Heart left ventricle (tissue), 13 donors: ENCODE measurements at regions not wholly inside any gene's neighbourhood (a gene's known extent, or its start where the extent isn't known, plus 50 kb on each side); places are given as distances from the start of the nearest gene placed in this dataset.

ENCODE experiments used
- POLR2A ChIP-seq, 2 donors: fragments of 450-650 bp; IDR thresholded peaks; one replicate each; pipeline ENCODE4 v1.6.1; 2017; ENCODE audit warnings: antibody characterized with exemption in 2 of 2, mild to moderate bottlenecking in 2 of 2, moderate library complexity in 2 of 2
- TF ChIP-seq, protein P1 (sequence below), 12 donors: fragments of 200-600 bp; sonication (generic) in 4 of 12; IDR thresholded peaks; one replicate each; pipeline versions ENCODE4 v1.5.0 to v1.8.0; 2018 to 2022; ENCODE audit warnings: antibody characterized with exemption in 12 of 12, mild to moderate bottlenecking in 5 of 12
- donor health status: ischemic (EF 13 %, LVEDD 7.1; RV severe dilation, severe dysfunction).
- donor health status: DM: no; HTN: yes; CAD: no.
- donor health status: DM: no; HTN: no; CAD: no.
- donor health status: ischemic (EF 25% LVEDD 6.9; RV normal size, moderate dysfunction).
- donor health status: ischemic (EF 25% LVEDD 5.7; RV mildly dilated, moderate dysfunction).
- donor health status: ischemic (EF 35%, LVEDD 5.7; RV mildly dilated, moderate dysfunction).
- donor health status: nonischemic (EF 11% LVEDD 7.7; RV severe dilation, severe dysfunction).
- donor health status: DM: yes; HTN: yes; CAD: no.
- donor health status: PGD.
- donor health status: ischemic (EF 29% LVEDD 5.4; RV normal size, mild dysfunction).
- donor health status: nonischemic (EF 23%, LVEDD 6.1; RV moderate dilation, normal function).

- TF ChIP-seq, protein P1, sequence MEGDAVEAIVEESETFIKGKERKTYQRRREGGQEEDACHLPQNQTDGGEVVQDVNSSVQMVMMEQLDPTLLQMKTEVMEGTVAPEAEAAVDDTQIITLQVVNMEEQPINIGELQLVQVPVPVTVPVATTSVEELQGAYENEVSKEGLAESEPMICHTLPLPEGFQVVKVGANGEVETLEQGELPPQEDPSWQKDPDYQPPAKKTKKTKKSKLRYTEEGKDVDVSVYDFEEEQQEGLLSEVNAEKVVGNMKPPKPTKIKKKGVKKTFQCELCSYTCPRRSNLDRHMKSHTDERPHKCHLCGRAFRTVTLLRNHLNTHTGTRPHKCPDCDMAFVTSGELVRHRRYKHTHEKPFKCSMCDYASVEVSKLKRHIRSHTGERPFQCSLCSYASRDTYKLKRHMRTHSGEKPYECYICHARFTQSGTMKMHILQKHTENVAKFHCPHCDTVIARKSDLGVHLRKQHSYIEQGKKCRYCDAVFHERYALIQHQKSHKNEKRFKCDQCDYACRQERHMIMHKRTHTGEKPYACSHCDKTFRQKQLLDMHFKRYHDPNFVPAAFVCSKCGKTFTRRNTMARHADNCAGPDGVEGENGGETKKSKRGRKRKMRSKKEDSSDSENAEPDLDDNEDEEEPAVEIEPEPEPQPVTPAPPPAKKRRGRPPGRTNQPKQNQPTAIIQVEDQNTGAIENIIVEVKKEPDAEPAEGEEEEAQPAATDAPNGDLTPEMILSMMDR (IDR thresholded peaks at IDR 0.05) = no peak
- no peak for TF ChIP-seq POLR2A (IDR thresholded peaks at IDR 0.05)
These were observed 498.9 kb upstream of the SLITRK5 start for GRCh38 chr13:87172166-87172835.
